GM19328 (cell line): ENCODE measurements at regions not wholly inside any gene's neighbourhood (a gene's known extent, or its start where the extent isn't known, plus 50 kb on each side); places are given as distances from the start of the nearest gene placed in this dataset.
"Not testable (repeated sequence)": the region's sequence is repeated elsewhere in the genome, so short reads cannot be mapped to it uniquely, and the experiment has no call there.

Experiments
- ATAC-seq: cut with Tn5 transposase; IDR thresholded peaks from one replicate; pipeline ENCODE4 v1.9.1; 2021; ENCODE audit warnings: mild to moderate bottlenecking, moderate library complexity; ENCODE audit not compliant: unreplicated experiment

- ATAC-seq: no peak
Observed at GRCh38 chr5:166695326-166695725, 1596.1 kb upstream of the WWC1 start.

DNA sequence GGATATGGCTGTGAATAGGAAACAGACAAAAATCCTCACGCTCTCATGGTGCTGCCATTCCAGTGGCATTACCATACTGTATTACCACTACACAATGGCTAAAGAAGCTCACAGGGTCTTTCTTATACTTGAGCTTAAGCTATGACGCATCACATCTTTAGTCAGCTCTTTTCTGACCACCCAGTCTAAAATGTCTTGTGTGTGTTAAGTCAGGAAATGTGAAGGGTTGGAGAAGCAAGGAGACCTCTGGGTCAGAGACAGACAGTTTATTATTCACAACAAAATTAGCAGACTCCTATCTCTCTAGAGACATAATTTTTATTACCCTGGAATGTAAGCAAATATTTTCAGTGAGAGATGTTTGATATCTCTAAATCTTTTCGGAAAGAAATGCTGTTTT is 1583.2 kb upstream of the WWC1 start:
- no peak for ATAC-seq

DNA sequence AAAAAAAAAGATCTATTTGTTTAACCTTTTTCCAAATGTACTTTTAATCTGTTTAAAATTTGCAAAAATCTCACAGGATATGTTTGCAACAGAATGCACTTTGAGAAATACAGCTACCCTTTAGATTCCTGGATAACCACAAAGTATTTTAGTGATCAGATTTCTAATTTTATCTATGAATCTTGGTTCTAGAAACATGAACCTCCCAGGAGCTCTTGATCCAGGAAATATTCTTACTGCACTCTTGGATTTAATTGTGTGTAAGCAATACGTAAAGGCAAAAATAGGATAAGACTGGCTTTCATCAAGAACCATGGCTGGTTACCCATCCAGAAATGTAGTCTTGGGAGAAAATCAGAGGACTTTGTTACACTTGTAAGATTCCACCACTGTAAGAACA is 1581.8 kb upstream of the WWC1 start:
- no peak for ATAC-seq

- no peak for ATAC-seq
Observed at GRCh38 chr5:166710271-166710670, 1581.2 kb upstream of the WWC1 start.

GRCh38 chr5:166712447-166713185 is 1578.8 kb upstream of the WWC1 start:
- no peak for ATAC-seq

- no peak for ATAC-seq
Observed at GRCh38 chr5:166713295-166713694, 1578.2 kb upstream of the WWC1 start.

GRCh38 chr5:166716856-166717492 is 1574.5 kb upstream of the WWC1 start:
- no peak for ATAC-seq

DNA sequence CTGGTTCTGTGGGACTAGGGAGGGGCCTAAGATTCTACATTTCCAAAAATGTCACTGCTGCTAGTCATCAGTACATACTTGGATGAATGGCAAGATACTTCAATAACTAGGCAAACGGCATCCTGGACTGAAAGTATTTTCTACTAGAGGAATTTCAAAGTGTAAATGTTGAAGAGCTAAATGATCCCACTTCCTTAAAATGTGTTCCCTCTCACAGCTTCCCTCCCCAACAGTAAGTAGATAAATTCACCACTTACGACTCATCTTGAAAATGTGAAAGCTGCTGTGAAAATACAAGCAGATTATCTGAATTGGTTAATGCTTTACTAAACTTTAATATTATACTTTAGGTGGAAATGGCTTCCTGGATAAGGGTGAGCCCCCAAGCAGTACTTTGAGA is 1571.5 kb upstream of the WWC1 start:
- no peak for ATAC-seq

DNA sequence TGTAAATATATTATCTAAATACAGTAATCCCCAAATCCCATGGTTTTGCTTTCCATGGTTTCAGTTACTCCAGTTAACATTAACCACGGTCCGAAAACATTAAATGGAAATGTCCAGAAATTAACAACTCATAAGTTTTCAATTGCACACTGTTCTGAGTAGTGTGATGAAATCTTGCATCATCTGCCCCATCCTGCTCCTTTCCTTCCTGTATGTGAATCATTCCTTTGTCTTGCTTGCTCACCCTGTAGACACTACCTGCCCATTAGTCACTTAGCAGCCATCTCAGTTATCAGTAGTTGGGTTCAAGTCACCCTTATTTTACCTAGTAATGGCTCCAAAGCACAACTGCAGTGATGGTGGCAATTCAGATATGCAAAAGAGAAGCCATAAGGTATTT is 1568.5 kb upstream of the WWC1 start:
- no peak for ATAC-seq

DNA sequence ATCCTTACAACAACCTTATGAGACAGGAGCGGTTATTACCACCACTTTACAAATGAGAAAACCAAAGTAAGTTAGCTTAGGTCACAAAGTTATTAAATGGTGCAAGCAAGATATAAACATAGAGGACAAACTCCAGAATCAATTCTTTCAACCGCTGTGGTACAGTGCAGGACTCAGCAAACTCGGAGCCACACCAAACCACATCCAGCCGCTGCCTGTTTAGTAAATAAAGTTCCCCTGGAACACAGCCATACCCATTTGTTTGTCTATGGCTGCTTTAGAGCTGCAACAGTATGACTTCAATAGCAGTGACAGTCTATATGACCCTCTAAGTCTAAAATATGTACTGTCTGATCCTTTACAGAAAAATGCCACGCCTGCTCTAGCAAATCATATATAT is 1567.2 kb upstream of the WWC1 start:
- no peak for ATAC-seq

DNA sequence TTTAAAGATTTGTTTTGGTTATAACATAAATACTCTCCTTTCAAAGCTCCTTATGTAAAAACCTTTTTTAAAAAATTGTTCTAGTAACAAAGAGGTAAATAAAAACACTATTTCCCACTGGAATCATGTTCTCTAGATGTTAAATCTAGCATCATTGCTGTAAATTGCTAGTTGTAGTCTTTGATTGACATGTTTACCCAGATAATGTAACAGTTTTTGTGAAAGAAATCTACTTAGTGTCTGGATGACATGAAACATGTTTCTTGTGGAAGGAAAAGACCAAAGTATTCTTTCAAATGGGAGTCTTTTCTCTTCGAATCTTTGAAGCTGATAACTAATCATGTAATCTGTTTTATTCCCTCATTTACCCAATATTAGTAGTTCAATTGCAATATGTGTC is 1565.9 kb upstream of the WWC1 start:
- no peak for ATAC-seq

GRCh38 chr5:166726406-166726805 is 1565.0 kb upstream of the WWC1 start:
- ATAC-seq: no peak

DNA sequence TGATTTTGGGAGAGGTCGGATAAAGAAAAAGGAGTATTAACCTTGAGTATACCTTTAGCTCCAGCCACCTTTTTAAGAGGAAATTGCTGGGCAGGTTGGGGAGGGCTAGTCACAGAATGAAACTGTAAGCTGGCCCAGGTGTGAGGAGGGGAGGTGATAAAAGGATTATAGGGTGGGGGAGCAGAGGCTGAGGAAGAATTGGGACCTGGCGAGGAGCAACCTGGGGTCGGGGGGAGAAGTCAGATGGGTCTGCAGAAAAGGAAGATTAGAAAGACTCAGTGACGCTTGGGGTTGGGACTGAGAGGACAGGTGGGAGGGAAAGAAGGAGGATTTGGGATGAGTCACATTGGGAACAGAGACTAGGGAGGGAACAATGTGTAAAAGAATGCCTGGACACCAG is 1548.5 kb upstream of the WWC1 start:
- ATAC-seq: not testable (repeated sequence)

DNA sequence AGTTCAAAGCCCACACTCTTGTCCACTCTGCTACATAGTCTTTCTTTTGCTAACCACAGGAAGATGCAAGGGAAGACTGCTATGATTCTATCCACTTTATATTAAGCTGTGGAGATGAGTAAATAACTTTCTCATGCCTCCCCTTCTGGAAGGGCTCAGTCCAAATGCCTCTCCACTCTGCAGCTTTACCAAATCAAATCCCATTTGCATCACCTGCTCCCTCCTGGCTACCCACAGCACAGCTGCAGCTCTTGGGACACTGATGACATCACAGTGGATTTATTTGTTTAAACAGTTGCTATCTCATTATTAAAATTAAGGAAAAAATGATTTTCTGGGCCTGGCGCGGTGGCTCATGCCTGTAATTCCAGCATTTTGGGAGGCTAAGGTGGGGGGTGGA is 1544.9 kb upstream of the WWC1 start:
- no peak for ATAC-seq

- ATAC-seq: no peak
Observed at GRCh38 chr5:166750376-166750775, 1541.1 kb upstream of the WWC1 start.

DNA sequence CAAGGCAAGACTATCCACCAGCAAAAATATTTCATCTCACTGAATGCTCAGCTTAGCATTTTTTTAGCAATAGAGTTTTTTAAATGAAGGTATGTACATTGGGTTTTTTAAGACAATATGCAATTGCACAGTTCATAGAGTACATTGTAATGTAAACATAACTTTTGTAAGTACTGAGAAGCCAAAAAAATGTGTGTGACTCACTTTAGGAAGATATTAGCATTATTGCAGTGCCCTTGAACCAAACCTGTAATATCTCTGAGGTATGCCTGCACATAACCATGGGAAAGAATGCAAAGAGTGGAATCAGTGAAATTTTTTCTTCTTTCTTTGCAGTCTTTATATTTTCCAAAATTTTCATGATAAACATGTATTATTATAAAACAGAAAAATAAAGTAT is 1533.3 kb upstream of the WWC1 start:
- ATAC-seq: no peak

- no peak for ATAC-seq
Observed at GRCh38 chr5:166767858-166768257, 1523.6 kb upstream of the WWC1 start.

- no peak for ATAC-seq
Observed at GRCh38 chr5:166768536-166768935, 1522.9 kb upstream of the WWC1 start.

- no peak for ATAC-seq
Observed at GRCh38 chr5:166772770-166773169, 1518.7 kb upstream of the WWC1 start.

DNA sequence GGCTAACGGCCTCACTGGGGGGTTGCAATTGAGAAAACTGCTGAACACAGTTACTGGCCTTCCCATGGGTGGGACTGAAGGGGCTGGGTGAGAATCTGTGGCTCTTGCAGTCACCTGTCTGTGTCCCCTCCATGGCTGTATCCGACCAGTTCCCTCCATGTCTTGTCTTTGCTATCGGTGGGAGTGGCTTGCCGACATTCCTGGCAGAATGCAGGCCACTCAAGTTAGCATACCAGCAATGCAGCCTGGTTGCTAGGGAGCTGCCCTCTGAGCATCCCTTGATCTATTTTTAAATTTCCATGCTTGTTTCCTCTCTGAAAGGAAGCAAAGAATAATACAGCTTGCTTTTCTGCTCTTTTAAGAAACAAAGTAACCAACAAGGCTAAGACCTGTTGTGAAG is 1509.7 kb upstream of the WWC1 start:
- no peak for ATAC-seq

DNA sequence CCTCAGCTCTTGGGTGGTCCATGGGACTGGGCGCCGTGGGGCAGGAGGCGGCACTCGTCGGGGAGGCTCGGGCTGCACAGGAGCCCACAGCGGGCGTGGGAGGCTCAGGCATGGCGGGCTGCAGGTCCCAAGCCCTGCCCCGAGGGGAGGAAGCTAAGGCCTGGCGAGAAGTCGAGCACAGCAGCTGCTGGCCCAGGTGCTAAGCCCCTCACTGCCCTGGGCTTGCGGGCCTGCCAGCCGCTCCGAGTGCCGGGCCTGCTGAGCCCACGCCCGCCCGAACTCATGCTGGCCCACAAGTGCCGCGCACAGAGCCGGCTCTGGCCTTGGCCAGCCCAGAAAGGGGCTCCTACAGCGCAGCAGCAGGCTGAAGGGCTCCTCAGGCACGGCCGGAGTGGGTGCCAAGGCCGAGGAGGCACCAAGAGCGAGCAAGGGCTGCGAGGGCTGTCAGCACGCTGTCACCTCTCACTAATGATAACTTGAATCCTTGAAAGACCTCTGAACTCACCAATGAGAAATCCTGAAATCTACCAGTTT is 1506.8 kb upstream of the WWC1 start:
- no peak for ATAC-seq

GRCh38 chr5:166786178-166786577 is 1505.3 kb upstream of the WWC1 start:
- no peak for ATAC-seq

GRCh38 chr5:166786889-166787288 is 1504.6 kb upstream of the WWC1 start:
- ATAC-seq: no peak
